ENCODE measurements at regions not wholly inside any gene's neighbourhood (a gene's known extent, or its start where the extent isn't known, plus 50 kb on each side); places are given as distances from the start of the nearest gene placed in this dataset.
"Not testable (repeated sequence)": the region's sequence is repeated elsewhere in the genome, so short reads cannot be mapped to it uniquely, and the experiment has no call there.

- DNase-seq (ENCODE audit: low read depth), result no peak
Measured at GRCh38 chr2:7379799-7380198, 462.6 kb downstream of the RNF144A start.

GRCh38 chr2:7384773-7385349, 467.6 kb downstream of the RNF144A start:
- DNase-seq (ENCODE audit: low read depth), result no peak

GRCh38 chr2:7390311-7390710, 473.1 kb downstream of the RNF144A start:
- not testable (repeated sequence) for DNase-seq (ENCODE audit: low read depth)

GRCh38 chr2:7392076-7392787, 475.0 kb downstream of the RNF144A start:
- DNase-seq (ENCODE audit: low read depth), result no peak

- no peak for DNase-seq (ENCODE audit: low read depth)
Measured at GRCh38 chr2:7394195-7394594, 477.0 kb downstream of the RNF144A start.

GRCh38 chr2:7400628-7401027, 483.4 kb downstream of the RNF144A start:
- DNase-seq (ENCODE audit: low read depth), result no peak

GRCh38 chr2:7403092-7403775, 486.0 kb downstream of the RNF144A start:
- DNase-seq (ENCODE audit: low read depth), result no peak

- no peak for DNase-seq (ENCODE audit: low read depth)
Measured at GRCh38 chr2:7405861-7406715, 488.9 kb downstream of the RNF144A start.

- DNase-seq (ENCODE audit: low read depth), result no peak
Measured at GRCh38 chr2:7407001-7407400, 489.8 kb downstream of the RNF144A start.

- DNase-seq (ENCODE audit: low read depth), result no peak
Measured at GRCh38 chr2:7407906-7408680, 490.9 kb downstream of the RNF144A start.

- DNase-seq (ENCODE audit: low read depth), result no peak
Measured at GRCh38 chr2:7411691-7412090, 494.5 kb downstream of the RNF144A start.

GRCh38 chr2:7417845-7418742, 500.9 kb downstream of the RNF144A start:
- DNase-seq (ENCODE audit: low read depth), result no peak

- DNase-seq (ENCODE audit: low read depth), result no peak
Measured at GRCh38 chr2:7419186-7419585, 502.0 kb downstream of the RNF144A start.

GRCh38 chr2:7419814-7420311, 502.7 kb downstream of the RNF144A start:
- no peak for DNase-seq (ENCODE audit: low read depth)

- DNase-seq (ENCODE audit: low read depth), result no peak
Measured at GRCh38 chr2:7420530-7420929, 503.3 kb downstream of the RNF144A start.

- no peak for DNase-seq (ENCODE audit: low read depth)
Measured at GRCh38 chr2:7424481-7424880, 507.3 kb downstream of the RNF144A start.

- no peak for DNase-seq (ENCODE audit: low read depth)
Measured at GRCh38 chr2:7427293-7428060, 510.3 kb downstream of the RNF144A start.

- no peak for DNase-seq (ENCODE audit: low read depth)
Measured at GRCh38 chr2:7428454-7429204, 511.4 kb downstream of the RNF144A start.

- no peak for DNase-seq (ENCODE audit: low read depth)
Measured at GRCh38 chr2:7429733-7430132, 512.5 kb downstream of the RNF144A start.

All from stimulated activated CD8-positive, alpha-beta memory T cell treated with anti-CD3 and anti-CD28 coated beads, Interleukin-12 subunit alpha, Interleukin-12 subunit beta, amount 100 ng/mL, for 4 hours (primary cell).